ENCODE measurements at regions not wholly inside any gene's neighbourhood (a gene's known extent, or its start where the extent isn't known, plus 50 kb on each side); places are given as distances from the start of the nearest gene placed in this dataset.

GRCh38 chr12:125289970-125290369 lies 224.7 kb downstream of the AACS start:
- TF ChIP-seq CTCF (conservative IDR thresholded peaks at IDR 0.05): no peak
- no peak overlapping the region for H3K27ac ChIP-seq

- no peak overlapping the region for H3K27ac ChIP-seq
- no peak for TF ChIP-seq CTCF (conservative IDR thresholded peaks at IDR 0.05)
Measured at GRCh38 chr12:125292700-125293099, 227.5 kb downstream of the AACS start.

GRCh38 chr12:125295550-125295949 lies 230.3 kb downstream of the AACS start:
- no peak for TF ChIP-seq CTCF (conservative IDR thresholded peaks at IDR 0.05)
- no peak overlapping the region for H3K27ac ChIP-seq

- H3K27ac ChIP-seq: no peak overlapping the region
- no peak for TF ChIP-seq CTCF (conservative IDR thresholded peaks at IDR 0.05)
Measured at GRCh38 chr12:125296701-125297100, 231.5 kb downstream of the AACS start.

GRCh38 chr12:125299840-125300239 lies 234.6 kb downstream of the AACS start:
- no peak for TF ChIP-seq CTCF (conservative IDR thresholded peaks at IDR 0.05)
- H3K27ac ChIP-seq: no peak overlapping the region

GRCh38 chr12:125300249-125300648 lies 235.0 kb downstream of the AACS start:
- no peak overlapping the region for H3K27ac ChIP-seq
- TF ChIP-seq CTCF (conservative IDR thresholded peaks at IDR 0.05): no peak

- no peak for TF ChIP-seq CTCF (conservative IDR thresholded peaks at IDR 0.05)
- H3K27ac ChIP-seq: no peak overlapping the region
Measured at GRCh38 chr12:125303337-125303736, 238.1 kb downstream of the AACS start.

- no peak overlapping the region for H3K27ac ChIP-seq
- no peak for TF ChIP-seq CTCF (conservative IDR thresholded peaks at IDR 0.05)
Measured at GRCh38 chr12:125304029-125304428, 238.8 kb downstream of the AACS start.

Data from VCaP (cell line).